Right cardiac atrium (tissue), 5 donors: ENCODE measurements at regions not wholly inside any gene's neighbourhood (a gene's known extent, or its start where the extent isn't known, plus 50 kb on each side); places are given as distances from the start of the nearest gene placed in this dataset.
A peak's percentile ranks its signal among the peaks of the same experiment; 100 is the strongest.

Experiments
- ATAC-seq, 2 donors: fragments of 200-7000 bp; cut with Tn5 transposase; one replicate each; pipeline versions ENCODE4 v1.8.0 to v1.9.1; 2020; ENCODE audit warnings: moderate library complexity in 2 of 2, mild to moderate bottlenecking in 1 of 2
- DNase-seq, 3 donors: peaks; one replicate each; pipeline ENCODE4 v3.0.0-alpha.2; 2020
- H3K27ac ChIP-seq: one replicate; pipeline ENCODE4 v1.5.1; 2013; ENCODE audit warnings: mild to moderate bottlenecking, low read length, control low read depth, moderate library complexity
- H3K27me3 ChIP-seq: one replicate; pipeline ENCODE4 v1.6.1; 2013; ENCODE audit not compliant: control insufficient read depth, insufficient read depth
- H3K4me1 ChIP-seq: one replicate; pipeline ENCODE4 v1.6.1; 2013; ENCODE audit warnings: low read length; ENCODE audit not compliant: control insufficient read depth, insufficient read depth
- H3K4me3 ChIP-seq: one replicate; pipeline ENCODE4 v1.5.1; 2013; ENCODE audit warnings: low read length, control low read depth
- H3K9me3 ChIP-seq: one replicate; pipeline ENCODE4 v1.6.1; 2013; ENCODE audit warnings: low read length; ENCODE audit not compliant: control insufficient read depth
- WGBS: extraction: QIAGEN DNeasy Blood & Tissue Kit; methylation state at CpG from one replicate; pipeline ENCODE4 v1.1.7; 2013; 5-methylcytosine and 5-hydroxymethylcytosine counted together
- intact Hi-C, 4 donors: fragments of 100-400 bp; cut with DNase I; formaldehyde crosslinking; loops; one replicate each; pipeline versions ENCODE4 v1.11.0 to v1.14.0; 2022 to 2023
- donor health status: healthy with polysubstance abuse.
- donor health status: DM: no; HTN: yes; CAD: no.
- donor health status: DM: no; HTN: no; CAD: no.
- donor health status: DM: no; HTN: yes; CAD: no; lungs with severe emphysema.
- donor health status: DM: yes; HTN: yes; CAD: no.

- Histone ChIP-seq H3K9me3 (no peaks in the 10 kb centered on the region), H3K4me3 (no peak overlapping the region), H3K4me1 (no peaks in the 10 kb centered on the region), H3K27me3 (no peaks in the 10 kb centered on the region), H3K27ac (no peak overlapping the region)
- DNase-seq (no peak), ATAC-seq (no peak)
- intact Hi-C loops: no loop called here
- 72% methylated on average over 3 of the region's 3 CpGs for WGBS
Measured at GRCh38 chr7:49418963-49419362, 354.5 kb upstream of the VWC2 start.

GRCh38 chr7:49422564-49422963 lies 350.9 kb upstream of the VWC2 start:
- Histone ChIP-seq H3K27me3 (no peaks in the 10 kb centered on the region), H3K4me1 (peaks cover 1% of the 10 kb centered on the region), H3K9me3 (no peaks in the 10 kb centered on the region), H3K4me3 (no peak overlapping the region), H3K27ac (no peak overlapping the region)
- DNase-seq (no peak), ATAC-seq (no peak)
- intact Hi-C loops: no loop called here

GRCh38 chr7:49424109-49424508 lies 349.3 kb upstream of the VWC2 start:
- Histone ChIP-seq H3K27ac (no peak overlapping the region), H3K4me3 (no peak overlapping the region), H3K27me3 (no peaks in the 10 kb centered on the region), H3K4me1 (peaks cover 1% of the 10 kb centered on the region), H3K9me3 (no peaks in the 10 kb centered on the region)
- DNase-seq (no peak), ATAC-seq (no peak)
- intact Hi-C loops: no loop called here

- Histone ChIP-seq H3K27me3 (no peaks in the 10 kb centered on the region), H3K27ac (no peak overlapping the region), H3K9me3 (no peaks in the 10 kb centered on the region), H3K4me3 (no peak overlapping the region), H3K4me1 (peaks cover 1% of the 10 kb centered on the region)
- intact Hi-C loops: no loop called here
- 40% methylated on average over 5 of the region's 5 CpGs for WGBS
- DNase-seq: no peak
- no peak for ATAC-seq
Measured at GRCh38 chr7:49425277-49425818, 348.1 kb upstream of the VWC2 start.

GRCh38 chr7:49432254-49432653 lies 341.2 kb upstream of the VWC2 start:
- Histone ChIP-seq H3K27ac (no peak overlapping the region), H3K9me3 (no peaks in the 10 kb centered on the region), H3K4me1 (no peaks in the 10 kb centered on the region), H3K4me3 (no peak overlapping the region), H3K27me3 (no peaks in the 10 kb centered on the region)
- 93% methylated on average over 4 of the region's 4 CpGs for WGBS
- DNase-seq (no peak), ATAC-seq (no peak)
- intact Hi-C loops: no loop called here

- H3K4me3 ChIP-seq: no peak overlapping the region
- H3K4me1 ChIP-seq: no peaks in the 10 kb centered on the region
- intact Hi-C loops: no loop called here
- H3K27me3 ChIP-seq: no peaks in the 10 kb centered on the region
- no peak for DNase-seq
- no peak for ATAC-seq
- no peaks in the 10 kb centered on the region for H3K9me3 ChIP-seq
- H3K27ac ChIP-seq: no peak overlapping the region
Measured at GRCh38 chr7:49433794-49434193, 339.6 kb upstream of the VWC2 start.

GRCh38 chr7:49434846-49435245 lies 338.6 kb upstream of the VWC2 start:
- H3K27me3 ChIP-seq: no peaks in the 10 kb centered on the region
- ATAC-seq (no peak), DNase-seq (no peak)
- H3K4me3 ChIP-seq: no peak overlapping the region
- no peak overlapping the region for H3K27ac ChIP-seq
- intact Hi-C loops: no loop called here
- H3K9me3 ChIP-seq: no peaks in the 10 kb centered on the region
- no peaks in the 10 kb centered on the region for H3K4me1 ChIP-seq
- 44% methylated on average over 1 of the region's 1 CpG for WGBS

- no peaks in the 10 kb centered on the region for H3K4me1 ChIP-seq
- H3K4me3 ChIP-seq: no peak overlapping the region
- ATAC-seq (no peak), DNase-seq (no peak)
- no peaks in the 10 kb centered on the region for H3K27me3 ChIP-seq
- no peaks in the 10 kb centered on the region for H3K9me3 ChIP-seq
- no peak overlapping the region for H3K27ac ChIP-seq
- 92% methylated on average over 4 of the region's 4 CpGs for WGBS
- intact Hi-C loops: no loop called here
Measured at GRCh38 chr7:49438281-49438680, 335.2 kb upstream of the VWC2 start.

GRCh38 chr7:49443515-49443914 lies 329.9 kb upstream of the VWC2 start:
- H3K4me1 ChIP-seq: no peaks in the 10 kb centered on the region
- intact Hi-C loops: no loop called here
- ATAC-seq: no peak
- H3K9me3 ChIP-seq: no peaks in the 10 kb centered on the region
- H3K27me3 ChIP-seq: no peaks in the 10 kb centered on the region
- H3K27ac ChIP-seq: no peak overlapping the region
- no peak overlapping the region for H3K4me3 ChIP-seq
- 42% methylated on average over 2 of the region's 2 CpGs for WGBS
- DNase-seq: no peak

GRCh38 chr7:49453486-49453885 lies 320.0 kb upstream of the VWC2 start:
- Histone ChIP-seq H3K27ac (no peak overlapping the region), H3K9me3 (no peaks in the 10 kb centered on the region), H3K4me3 (no peak overlapping the region), H3K4me1 (no peaks in the 10 kb centered on the region), H3K27me3 (no peaks in the 10 kb centered on the region)
- intact Hi-C loops: no loop called here
- ATAC-seq (no peak), DNase-seq (peak in 1 of 3 donors; percentile 32)
- WGBS: 92% methylated on average over 16 of the region's 16 CpGs

GRCh38 chr7:49479441-49479840 lies 294.0 kb upstream of the VWC2 start:
- Histone ChIP-seq H3K4me3 (no peak overlapping the region), H3K9me3 (no peaks in the 10 kb centered on the region), H3K27me3 (no peaks in the 10 kb centered on the region), H3K4me1 (no peaks in the 10 kb centered on the region), H3K27ac (no peak overlapping the region)
- ATAC-seq (peak in 1 of 2 donors; percentile 43), DNase-seq (peak in 1 of 3 donors; percentile 13)
- 74% methylated on average over 1 of the region's 1 CpG for WGBS
- intact Hi-C loops: no loop called here

GRCh38 chr7:49479936-49480544 lies 293.4 kb upstream of the VWC2 start:
- Histone ChIP-seq H3K27ac (no peak overlapping the region), H3K9me3 (no peaks in the 10 kb centered on the region), H3K4me3 (no peak overlapping the region), H3K27me3 (no peaks in the 10 kb centered on the region), H3K4me1 (no peaks in the 10 kb centered on the region)
- 55% methylated on average over 4 of the region's 4 CpGs for WGBS
- no peak for DNase-seq
- no peak for ATAC-seq
- intact Hi-C loops: loop anchor here in 3 of 4 donors (5.0 to 10.0 kb wide), 4 partner anchors 295 to 365 kb away; partner anchors contain the start of gene VWC2 (in 1 of the 3)
